ENCODE measurements at regions not wholly inside any gene's neighbourhood (a gene's known extent, or its start where the extent isn't known, plus 50 kb on each side); places are given as distances from the start of the nearest gene placed in this dataset.

DNA sequence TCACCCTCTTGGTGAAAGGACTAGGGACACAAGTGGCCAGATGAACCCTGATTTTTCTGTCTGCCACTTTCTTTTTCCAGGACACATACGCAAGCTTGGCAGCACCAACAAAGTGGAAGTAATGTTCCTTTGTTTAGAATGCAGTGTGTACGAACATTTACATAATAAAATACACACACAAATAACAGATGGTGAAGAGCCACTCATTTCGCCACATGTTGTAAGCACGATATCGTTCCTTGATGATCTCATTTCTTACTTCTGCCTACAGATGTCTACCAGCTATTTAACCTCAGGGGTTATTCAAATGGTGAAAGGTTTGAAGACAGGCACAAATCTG, 670.2 kb upstream of the CXADR start:
- Histone ChIP-seq H3K36me3 (ENCODE audit: control insufficient read depth in 1 of 2, insufficient read depth in 2 of 2, low read length in 2 of 2) (no peaks in the 10 kb centered on the region), H3K4me1 (ENCODE audit: control insufficient read depth in 1 of 2, insufficient read depth in 2 of 2, low read length in 2 of 2) (peaks cover 0 to 11% of the 10 kb centered on the region in 2 donors), H3K27ac (ENCODE audit: low read length) (no peak overlapping the region), H3K27me3 (ENCODE audit: low read depth, low read length) (no peaks in the 10 kb centered on the region), H3K4me3 (ENCODE audit: low read depth in 1 of 2, low read length in 2 of 2) (no peak overlapping the region), H3K9me3 (ENCODE audit: control insufficient read depth in 1 of 2, low read length in 2 of 2) (no peaks in the 10 kb centered on the region)

DNA sequence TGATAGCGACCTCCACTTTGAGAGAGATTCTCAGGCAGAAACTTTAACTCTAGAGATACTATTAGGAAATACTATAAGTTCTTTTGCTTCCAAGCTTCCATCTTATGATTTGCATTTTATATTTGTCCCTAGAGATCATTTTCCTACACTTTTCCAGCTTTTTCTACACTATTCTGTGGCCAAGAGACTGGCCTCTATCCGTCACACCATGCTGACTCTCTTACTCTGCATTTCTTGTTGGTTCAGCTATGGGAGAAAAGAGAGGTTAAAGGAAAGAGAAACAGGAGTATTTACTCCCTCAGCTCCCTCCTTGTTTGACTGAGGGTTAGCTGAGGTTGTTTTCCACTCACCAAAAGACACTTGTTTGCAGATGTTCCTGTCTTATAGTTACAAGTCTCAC, 665.6 kb upstream of the CXADR start:
- H3K4me3 ChIP-seq (ENCODE audit: low read depth in 1 of 2, low read length in 2 of 2): no peak overlapping the region
- H3K27ac ChIP-seq (ENCODE audit: low read length): no peak overlapping the region
- no peaks in the 10 kb centered on the region for H3K9me3 ChIP-seq (ENCODE audit: control insufficient read depth in 1 of 2, low read length in 2 of 2)
- H3K4me1 ChIP-seq (ENCODE audit: control insufficient read depth in 1 of 2, insufficient read depth in 2 of 2, low read length in 2 of 2): no peaks in the 10 kb centered on the region
- H3K36me3 ChIP-seq (ENCODE audit: control insufficient read depth in 1 of 2, insufficient read depth in 2 of 2, low read length in 2 of 2): no peaks in the 10 kb centered on the region
- H3K27me3 ChIP-seq (ENCODE audit: low read depth, low read length): no peaks in the 10 kb centered on the region

DNA sequence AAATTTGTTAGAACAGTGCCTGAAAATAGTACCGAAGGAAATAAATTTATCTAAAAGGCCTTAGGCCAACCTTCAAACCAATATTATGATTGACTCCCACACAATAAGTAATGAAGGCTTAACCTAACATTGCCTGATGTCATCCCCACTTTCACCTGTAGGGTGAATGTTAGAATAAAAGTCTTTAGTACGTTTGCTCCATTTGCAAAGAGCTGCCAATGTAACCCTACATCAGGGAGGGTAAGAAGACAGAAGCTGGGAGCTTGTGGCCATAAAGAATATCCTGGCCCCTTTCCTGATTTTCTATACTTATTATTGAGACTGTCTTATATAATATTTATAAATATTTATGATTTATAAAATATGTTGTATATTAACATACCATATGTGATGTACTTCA, 661.8 kb upstream of the CXADR start:
- Histone ChIP-seq H3K27ac (ENCODE audit: low read length) (no peak overlapping the region), H3K36me3 (ENCODE audit: control insufficient read depth in 1 of 2, insufficient read depth in 2 of 2, low read length in 2 of 2) (no peaks in the 10 kb centered on the region), H3K4me1 (ENCODE audit: control insufficient read depth in 1 of 2, insufficient read depth in 2 of 2, low read length in 2 of 2) (peaks cover 0 to 6% of the 10 kb centered on the region in 2 donors), H3K27me3 (ENCODE audit: low read depth, low read length) (no peaks in the 10 kb centered on the region), H3K9me3 (ENCODE audit: control insufficient read depth in 1 of 2, low read length in 2 of 2) (peaks cover 0 to 3% of the 10 kb centered on the region in 2 donors), H3K4me3 (ENCODE audit: low read depth in 1 of 2, low read length in 2 of 2) (no peak overlapping the region)

DNA sequence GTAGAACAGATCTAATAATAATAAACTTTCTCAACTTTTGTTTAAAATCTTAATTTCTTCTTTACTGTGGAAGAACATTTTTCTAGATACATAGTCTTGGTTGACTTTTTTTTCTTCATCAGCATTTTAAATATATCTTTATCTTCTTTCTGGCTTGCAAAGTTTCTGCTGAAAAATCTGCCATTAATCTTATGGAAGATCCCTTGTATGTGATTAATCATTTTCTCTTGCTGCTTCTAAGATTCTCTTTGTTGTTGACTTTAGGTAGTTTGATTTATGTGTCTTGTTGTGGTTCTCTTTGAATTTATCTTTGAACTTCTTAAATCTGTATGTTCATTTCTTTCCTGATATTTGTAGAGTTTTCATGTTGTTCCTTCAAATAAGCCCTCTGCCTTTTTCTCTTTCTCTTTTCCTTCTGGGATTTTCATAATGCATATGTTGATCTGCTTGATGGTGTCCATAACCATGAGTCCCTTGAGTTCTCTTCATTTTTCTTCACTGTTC, 657.6 kb upstream of the CXADR start:
- H3K4me1 ChIP-seq (ENCODE audit: control insufficient read depth in 1 of 2, insufficient read depth in 2 of 2, low read length in 2 of 2): peaks cover 0 to 6% of the 10 kb centered on the region in 2 donors
- no peak overlapping the region for H3K27ac ChIP-seq (ENCODE audit: low read length)
- no peaks in the 10 kb centered on the region for H3K27me3 ChIP-seq (ENCODE audit: low read depth, low read length)
- H3K9me3 ChIP-seq (ENCODE audit: control insufficient read depth in 1 of 2, low read length in 2 of 2): peaks cover 0 to 6% of the 10 kb centered on the region in 2 donors
- no peak overlapping the region for H3K4me3 ChIP-seq (ENCODE audit: low read depth in 1 of 2, low read length in 2 of 2)
- no peaks in the 10 kb centered on the region for H3K36me3 ChIP-seq (ENCODE audit: control insufficient read depth in 1 of 2, insufficient read depth in 2 of 2, low read length in 2 of 2)

DNA sequence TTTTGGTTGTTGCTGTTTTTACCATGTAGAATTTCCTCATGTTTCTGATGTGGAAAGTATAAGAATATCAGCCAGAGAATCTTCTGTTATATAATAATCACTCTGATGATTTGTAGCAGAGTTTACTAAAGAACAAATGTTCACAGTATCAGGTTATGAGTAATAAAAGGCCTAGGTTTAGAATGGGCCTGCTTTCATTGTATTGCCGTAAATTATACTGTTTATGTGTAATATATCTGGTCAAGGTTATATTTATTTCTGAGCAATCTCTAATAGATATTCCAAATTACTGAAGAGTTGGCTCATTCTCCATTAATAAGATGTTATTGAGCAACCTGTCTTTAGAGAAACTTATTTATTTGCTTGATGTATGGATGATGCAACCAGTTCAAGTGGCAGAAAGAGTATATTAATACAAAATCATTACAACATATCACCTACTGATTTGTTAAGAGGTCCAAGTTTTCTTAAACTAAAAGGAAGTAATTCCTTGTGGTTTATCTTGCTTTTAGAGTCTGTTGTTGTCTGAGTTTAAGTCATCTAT, 649.4 kb upstream of the CXADR start:
- H3K36me3 ChIP-seq (ENCODE audit: control insufficient read depth in 1 of 2, insufficient read depth in 2 of 2, low read length in 2 of 2): no peaks in the 10 kb centered on the region
- H3K4me3 ChIP-seq (ENCODE audit: low read depth in 1 of 2, low read length in 2 of 2): no peak overlapping the region
- no peaks in the 10 kb centered on the region for H3K9me3 ChIP-seq (ENCODE audit: control insufficient read depth in 1 of 2, low read length in 2 of 2)
- H3K4me1 ChIP-seq (ENCODE audit: control insufficient read depth in 1 of 2, insufficient read depth in 2 of 2, low read length in 2 of 2): no peaks in the 10 kb centered on the region
- no peak overlapping the region for H3K27ac ChIP-seq (ENCODE audit: low read length)
- H3K27me3 ChIP-seq (ENCODE audit: low read depth, low read length): no peaks in the 10 kb centered on the region

DNA sequence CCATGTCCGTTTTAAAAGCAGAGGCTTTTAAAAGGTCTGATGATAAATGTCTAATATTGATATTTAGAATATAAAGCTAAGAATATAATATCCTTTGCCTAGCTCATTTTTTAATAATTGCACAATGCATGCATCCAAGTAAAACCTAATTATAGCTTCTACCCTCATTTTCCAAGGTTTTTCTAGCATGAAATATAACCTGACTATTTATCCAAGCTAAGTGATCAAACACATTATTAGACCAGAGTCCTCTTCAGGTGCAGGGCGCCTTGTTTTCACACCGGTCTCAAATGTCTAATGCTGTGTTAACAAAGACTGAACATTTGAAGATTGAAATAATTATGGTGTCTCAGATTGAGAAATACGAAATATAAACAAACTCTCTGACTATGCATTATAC, 648.9 kb upstream of the CXADR start:
- no peaks in the 10 kb centered on the region for H3K27me3 ChIP-seq (ENCODE audit: low read depth, low read length)
- H3K4me1 ChIP-seq (ENCODE audit: control insufficient read depth in 1 of 2, insufficient read depth in 2 of 2, low read length in 2 of 2): no peaks in the 10 kb centered on the region
- H3K27ac ChIP-seq (ENCODE audit: low read length): no peak overlapping the region
- no peak overlapping the region for H3K4me3 ChIP-seq (ENCODE audit: low read depth in 1 of 2, low read length in 2 of 2)
- H3K9me3 ChIP-seq (ENCODE audit: control insufficient read depth in 1 of 2, low read length in 2 of 2): no peaks in the 10 kb centered on the region
- no peaks in the 10 kb centered on the region for H3K36me3 ChIP-seq (ENCODE audit: control insufficient read depth in 1 of 2, insufficient read depth in 2 of 2, low read length in 2 of 2)

DNA sequence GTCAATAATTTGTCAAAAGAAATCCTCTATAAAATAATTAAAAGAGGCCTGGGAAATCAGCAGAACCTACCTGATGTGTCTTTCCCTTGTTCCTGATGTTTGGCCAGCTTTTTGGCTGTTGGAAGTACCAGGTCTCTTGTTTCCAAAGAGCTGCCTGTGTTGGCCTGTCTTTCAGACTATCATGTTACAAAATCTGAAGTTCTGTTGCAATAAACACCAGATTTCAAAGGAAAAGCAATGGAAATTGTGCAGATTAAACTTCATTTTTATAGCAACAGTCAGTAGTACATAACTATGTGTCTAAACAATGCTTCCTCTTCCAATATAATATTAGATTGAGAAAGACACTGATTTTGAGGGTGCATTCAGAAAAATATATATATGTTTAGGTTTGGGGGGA, 647.2 kb upstream of the CXADR start:
- H3K4me3 ChIP-seq (ENCODE audit: low read depth in 1 of 2, low read length in 2 of 2): no peak overlapping the region
- no peaks in the 10 kb centered on the region for H3K36me3 ChIP-seq (ENCODE audit: control insufficient read depth in 1 of 2, insufficient read depth in 2 of 2, low read length in 2 of 2)
- no peaks in the 10 kb centered on the region for H3K27me3 ChIP-seq (ENCODE audit: low read depth, low read length)
- no peak overlapping the region for H3K27ac ChIP-seq (ENCODE audit: low read length)
- H3K9me3 ChIP-seq (ENCODE audit: control insufficient read depth in 1 of 2, low read length in 2 of 2): no peaks in the 10 kb centered on the region
- H3K4me1 ChIP-seq (ENCODE audit: control insufficient read depth in 1 of 2, insufficient read depth in 2 of 2, low read length in 2 of 2): no peaks in the 10 kb centered on the region

DNA sequence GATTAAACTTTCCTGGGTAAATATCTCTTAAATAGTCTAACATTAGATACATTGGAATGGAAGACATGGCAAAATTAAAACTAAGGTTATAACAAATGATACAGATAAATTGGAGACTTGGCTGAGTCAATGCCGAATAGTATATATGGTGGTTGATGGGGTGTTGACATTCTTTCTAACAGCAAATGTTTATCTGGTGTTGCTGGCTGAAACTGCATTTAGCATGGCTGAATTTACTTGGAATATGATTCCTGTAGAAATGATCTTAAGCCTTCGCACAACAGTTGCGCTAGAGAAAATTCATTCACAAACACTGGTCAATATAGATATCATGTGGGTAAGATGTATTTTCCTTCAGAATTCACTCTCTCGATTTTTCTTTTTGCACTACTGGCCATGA, 646.0 kb upstream of the CXADR start:
- H3K4me3 ChIP-seq (ENCODE audit: low read depth in 1 of 2, low read length in 2 of 2): no peak overlapping the region
- H3K9me3 ChIP-seq (ENCODE audit: control insufficient read depth in 1 of 2, low read length in 2 of 2): no peaks in the 10 kb centered on the region
- H3K36me3 ChIP-seq (ENCODE audit: control insufficient read depth in 1 of 2, insufficient read depth in 2 of 2, low read length in 2 of 2): no peaks in the 10 kb centered on the region
- H3K27me3 ChIP-seq (ENCODE audit: low read depth, low read length): no peaks in the 10 kb centered on the region
- H3K27ac ChIP-seq (ENCODE audit: low read length): no peak overlapping the region
- no peaks in the 10 kb centered on the region for H3K4me1 ChIP-seq (ENCODE audit: control insufficient read depth in 1 of 2, insufficient read depth in 2 of 2, low read length in 2 of 2)

DNA sequence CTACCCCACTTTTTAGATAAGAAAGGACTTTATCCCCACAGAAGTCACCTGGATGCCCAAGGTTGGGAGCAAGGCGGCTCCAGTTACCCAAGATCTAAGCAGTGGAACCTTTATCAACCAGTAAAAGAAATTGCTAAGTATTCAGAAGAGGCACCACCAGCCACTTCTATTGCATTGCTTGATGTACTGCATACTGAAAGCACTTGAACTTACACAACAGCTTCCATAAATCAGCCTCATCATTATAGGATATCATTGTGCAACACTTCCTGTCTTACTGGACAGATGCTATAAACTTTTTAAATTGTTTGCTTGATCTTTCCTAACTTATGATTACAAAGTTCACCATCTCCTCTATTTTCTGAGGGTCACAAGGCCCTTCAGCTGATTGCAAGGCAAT, 642.7 kb upstream of the CXADR start:
- no peaks in the 10 kb centered on the region for H3K27me3 ChIP-seq (ENCODE audit: low read depth, low read length)
- no peaks in the 10 kb centered on the region for H3K4me1 ChIP-seq (ENCODE audit: control insufficient read depth in 1 of 2, insufficient read depth in 2 of 2, low read length in 2 of 2)
- H3K4me3 ChIP-seq (ENCODE audit: low read depth in 1 of 2, low read length in 2 of 2): no peak overlapping the region
- H3K27ac ChIP-seq (ENCODE audit: low read length): no peak overlapping the region
- no peaks in the 10 kb centered on the region for H3K36me3 ChIP-seq (ENCODE audit: control insufficient read depth in 1 of 2, insufficient read depth in 2 of 2, low read length in 2 of 2)
- no peaks in the 10 kb centered on the region for H3K9me3 ChIP-seq (ENCODE audit: control insufficient read depth in 1 of 2, low read length in 2 of 2)

DNA sequence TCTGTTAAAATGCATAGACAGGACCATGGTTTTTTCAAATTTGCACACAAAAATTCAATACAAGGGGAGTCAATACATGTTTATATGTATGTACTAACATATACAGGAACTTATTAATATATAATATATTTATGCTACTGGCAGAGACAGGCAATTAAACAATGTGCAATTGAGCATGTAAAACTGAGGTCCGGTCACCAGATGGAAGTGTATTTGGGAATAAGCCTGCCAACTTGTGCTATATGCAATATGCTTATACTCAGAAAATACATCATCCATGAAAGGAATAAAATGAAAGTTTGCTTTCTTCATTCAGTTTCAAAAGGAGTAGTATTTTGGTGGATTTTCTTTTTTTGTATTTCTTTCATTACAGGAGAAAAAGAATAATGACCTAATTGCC, 640.2 kb upstream of the CXADR start:
- H3K27ac ChIP-seq (ENCODE audit: low read length): no peak overlapping the region
- H3K4me1 ChIP-seq (ENCODE audit: control insufficient read depth in 1 of 2, insufficient read depth in 2 of 2, low read length in 2 of 2): no peaks in the 10 kb centered on the region
- no peaks in the 10 kb centered on the region for H3K36me3 ChIP-seq (ENCODE audit: control insufficient read depth in 1 of 2, insufficient read depth in 2 of 2, low read length in 2 of 2)
- no peaks in the 10 kb centered on the region for H3K9me3 ChIP-seq (ENCODE audit: control insufficient read depth in 1 of 2, low read length in 2 of 2)
- H3K27me3 ChIP-seq (ENCODE audit: low read depth, low read length): no peaks in the 10 kb centered on the region
- no peak overlapping the region for H3K4me3 ChIP-seq (ENCODE audit: low read depth in 1 of 2, low read length in 2 of 2)

DNA sequence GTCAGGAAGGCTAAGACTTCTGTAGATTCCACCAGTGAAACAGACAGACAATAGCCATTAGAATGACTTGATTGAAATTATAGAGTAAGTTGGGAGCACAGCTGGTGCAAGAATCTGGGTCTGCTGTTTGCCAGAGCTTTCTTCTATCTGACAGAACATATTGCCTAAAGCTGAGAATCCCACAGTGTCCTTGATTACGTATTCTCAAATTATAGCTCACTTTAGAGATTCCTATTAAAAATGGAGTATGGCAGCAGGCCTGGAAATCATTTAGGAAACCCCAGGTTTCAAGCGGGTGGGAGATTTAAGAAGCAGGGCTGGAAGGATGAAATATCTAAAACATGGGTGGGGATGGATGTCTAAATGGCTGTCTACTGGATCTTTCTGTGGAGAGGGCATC, 639.7 kb upstream of the CXADR start:
- Histone ChIP-seq H3K27me3 (ENCODE audit: low read depth, low read length) (no peaks in the 10 kb centered on the region), H3K4me1 (ENCODE audit: control insufficient read depth in 1 of 2, insufficient read depth in 2 of 2, low read length in 2 of 2) (no peaks in the 10 kb centered on the region), H3K9me3 (ENCODE audit: control insufficient read depth in 1 of 2, low read length in 2 of 2) (no peaks in the 10 kb centered on the region), H3K36me3 (ENCODE audit: control insufficient read depth in 1 of 2, insufficient read depth in 2 of 2, low read length in 2 of 2) (no peaks in the 10 kb centered on the region), H3K27ac (ENCODE audit: low read length) (no peak overlapping the region), H3K4me3 (ENCODE audit: low read depth in 1 of 2, low read length in 2 of 2) (no peak overlapping the region)

DNA sequence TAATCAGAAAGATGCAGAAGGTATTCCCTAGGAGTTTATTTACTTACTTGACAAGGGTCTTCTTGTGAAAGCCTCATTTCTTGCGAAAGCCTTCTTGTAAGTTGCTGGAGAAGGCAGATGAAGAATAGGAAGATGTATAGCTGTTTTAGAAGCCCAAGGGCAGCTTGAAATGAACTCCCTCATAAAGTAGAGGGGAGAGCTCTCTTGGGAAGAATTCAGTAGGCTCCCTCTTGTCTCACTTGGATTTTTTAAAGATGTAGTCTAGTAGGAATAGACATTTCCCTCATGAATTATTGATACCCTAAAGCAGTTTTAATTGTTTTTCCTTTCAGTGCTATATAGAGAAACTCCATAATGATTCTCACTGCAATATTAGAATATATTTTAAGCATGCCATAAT, 639.2 kb upstream of the CXADR start:
- H3K4me1 ChIP-seq (ENCODE audit: control insufficient read depth in 1 of 2, insufficient read depth in 2 of 2, low read length in 2 of 2): no peaks in the 10 kb centered on the region
- no peaks in the 10 kb centered on the region for H3K27me3 ChIP-seq (ENCODE audit: low read depth, low read length)
- no peak overlapping the region for H3K4me3 ChIP-seq (ENCODE audit: low read depth in 1 of 2, low read length in 2 of 2)
- no peaks in the 10 kb centered on the region for H3K9me3 ChIP-seq (ENCODE audit: control insufficient read depth in 1 of 2, low read length in 2 of 2)
- no peak overlapping the region for H3K27ac ChIP-seq (ENCODE audit: low read length)
- no peaks in the 10 kb centered on the region for H3K36me3 ChIP-seq (ENCODE audit: control insufficient read depth in 1 of 2, insufficient read depth in 2 of 2, low read length in 2 of 2)

All from muscle layer of duodenum (tissue), 2 donors.